Endothelial cell (in vitro differentiated cells): ENCODE measurements at regions not wholly inside any gene's neighbourhood (a gene's known extent, or its start where the extent isn't known, plus 50 kb on each side); places are given as distances from the start of the nearest gene placed in this dataset.

ENCODE experiments used
- DNase-seq: peaks from one replicate; pipeline ENCODE4 v3.0.0; 2021; ENCODE audit warnings: low spot score
- H3K27ac Mint-ChIP-seq: one replicate; pipeline ENCODE4 v1.8.0; 2021; ENCODE audit warnings: mixed read lengths, inconsistent platforms; ENCODE audit not compliant: unreplicated experiment
- H3K27me3 Mint-ChIP-seq: one replicate; pipeline ENCODE4 v1.8.0; 2021; ENCODE audit warnings: mild to moderate bottlenecking, moderate library complexity, mixed read lengths, inconsistent platforms; ENCODE audit not compliant: unreplicated experiment
- H3K36me3 Mint-ChIP-seq: one replicate; pipeline ENCODE4 v1.8.0; 2021; ENCODE audit warnings: mild to moderate bottlenecking, low read depth, mixed read lengths, inconsistent platforms; ENCODE audit not compliant: unreplicated experiment
- H3K4me1 Mint-ChIP-seq: one replicate; pipeline ENCODE4 v1.8.0; 2021; ENCODE audit warnings: mild to moderate bottlenecking, mixed read lengths, inconsistent platforms; ENCODE audit not compliant: unreplicated experiment
- H3K4me3 Mint-ChIP-seq: one replicate; pipeline ENCODE4 v1.8.0; 2021; ENCODE audit warnings: mild to moderate bottlenecking, mixed read lengths, inconsistent platforms; ENCODE audit not compliant: unreplicated experiment
- H3K9me3 Mint-ChIP-seq: one replicate; pipeline ENCODE4 v1.8.0; 2021; ENCODE audit warnings: mixed read lengths, inconsistent platforms; ENCODE audit not compliant: unreplicated experiment
- CTCF ChIP-seq: fragments of 200-600 bp; sonication (generic); IDR thresholded peaks from one replicate; pipeline ENCODE4 v1.5.0; 2021; ENCODE audit warnings: antibody characterized with exemption; ENCODE audit not compliant: unreplicated experiment

GRCh38 chr3:111336511-111336910, 205.5 kb upstream of the CD96 start:
- H3K36me3 Mint-ChIP-seq: no peaks in the 10 kb centered on the region
- DNase-seq: no peak
- H3K4me1 Mint-ChIP-seq: peaks cover 16% of the 10 kb centered on the region
- H3K4me3 Mint-ChIP-seq: no peak overlapping the region
- TF ChIP-seq CTCF: no peak
- H3K27me3 Mint-ChIP-seq: no peaks in the 10 kb centered on the region
- H3K27ac Mint-ChIP-seq: no peak overlapping the region
- no peaks in the 10 kb centered on the region for H3K9me3 Mint-ChIP-seq

- peak; percentile 45 for TF ChIP-seq CTCF
- Mint-ChIP-seq H3K36me3 (no peaks in the 10 kb centered on the region), H3K4me3 (no peak overlapping the region), H3K27ac (no peak overlapping the region), H3K4me1 (peaks cover 16% of the 10 kb centered on the region), H3K27me3 (no peaks in the 10 kb centered on the region), H3K9me3 (no peaks in the 10 kb centered on the region)
- peak; percentile 70 for DNase-seq
Measured at GRCh38 chr3:111338059-111338698, 203.8 kb upstream of the CD96 start.

- Mint-ChIP-seq H3K27ac (no peak overlapping the region), H3K4me3 (no peak overlapping the region), H3K36me3 (no peaks in the 10 kb centered on the region), H3K4me1 (peaks cover 16% of the 10 kb centered on the region), H3K9me3 (no peaks in the 10 kb centered on the region), H3K27me3 (no peaks in the 10 kb centered on the region)
- no peak for DNase-seq
- no peak for TF ChIP-seq CTCF
Measured at GRCh38 chr3:111339017-111339416, 203.0 kb upstream of the CD96 start.

GRCh38 chr3:111351334-111351733, 190.7 kb upstream of the CD96 start:
- H3K4me3 Mint-ChIP-seq: no peak overlapping the region
- no peak for TF ChIP-seq CTCF
- H3K4me1 Mint-ChIP-seq: no peaks in the 10 kb centered on the region
- no peaks in the 10 kb centered on the region for H3K27me3 Mint-ChIP-seq
- no peaks in the 10 kb centered on the region for H3K36me3 Mint-ChIP-seq
- no peak for DNase-seq
- H3K27ac Mint-ChIP-seq: no peak overlapping the region
- H3K9me3 Mint-ChIP-seq: peaks cover 6% of the 10 kb centered on the region

- Mint-ChIP-seq H3K27ac (no peak overlapping the region), H3K36me3 (no peaks in the 10 kb centered on the region), H3K4me1 (no peaks in the 10 kb centered on the region), H3K27me3 (no peaks in the 10 kb centered on the region), H3K4me3 (no peak overlapping the region), H3K9me3 (peaks cover 3% of the 10 kb centered on the region)
- DNase-seq: no peak
- TF ChIP-seq CTCF: no peak
Measured at GRCh38 chr3:111352585-111352984, 189.4 kb upstream of the CD96 start.
